Loucy (cell line): ENCODE measurements at regions not wholly inside any gene's neighbourhood (a gene's known extent, or its start where the extent isn't known, plus 50 kb on each side); places are given as distances from the start of the nearest gene placed in this dataset.

Source experiments
- CTCF ChIP-seq: fragments of 200-600 bp; sonication (generic); conservative IDR thresholded peaks from 2 replicates; pipeline ENCODE4 v1.5.1; 2014; ENCODE audit warnings: mild to moderate bottlenecking, antibody characterized with exemption, low read length
- EZH2phosphoT487 ChIP-seq: fragments of 200-600 bp; IDR thresholded peaks from 2 replicates; pipeline ENCODE4 v1.6.1; 2018; ENCODE audit warnings: antibody characterized with exemption, mild to moderate bottlenecking, moderate library complexity, borderline replicate concordance

GRCh38 chr1:14083277-14083676 is 383.3 kb downstream of the PRDM2 start:
- TF ChIP-seq CTCF (no peak), EZH2phosphoT487 (no peak)
